Ishikawa (cell line): ENCODE measurements at regions not wholly inside any gene's neighbourhood (a gene's known extent, or its start where the extent isn't known, plus 50 kb on each side); places are given as distances from the start of the nearest gene placed in this dataset.

ENCODE experiments used
- CEBPB ChIP-seq: IDR thresholded peaks from 2 replicates; pipeline ENCODE4 v1.6.1; 2012
- EGR1 ChIP-seq: IDR thresholded peaks from 2 replicates; pipeline ENCODE4 v1.6.1; 2012
- EP300 ChIP-seq: IDR thresholded peaks from 2 replicates; pipeline ENCODE4 v1.6.1; 2012; ENCODE audit warnings: borderline replicate concordance
- FOXM1 ChIP-seq: IDR thresholded peaks from 2 replicates; pipeline ENCODE4 v1.6.1; 2012; ENCODE audit warnings: low read depth, borderline replicate concordance
- RAD21 ChIP-seq: IDR thresholded peaks from 2 replicates; pipeline ENCODE4 v1.6.1; 2012; ENCODE audit warnings: low read depth
- TAF1 ChIP-seq: IDR thresholded peaks from 2 replicates; pipeline ENCODE4 v1.6.1; 2012; ENCODE audit warnings: low read depth, mild to moderate bottlenecking
- TCF12 ChIP-seq: IDR thresholded peaks from 2 replicates; pipeline ENCODE4 v1.6.1; 2012; ENCODE audit warnings: low read depth

DNA sequence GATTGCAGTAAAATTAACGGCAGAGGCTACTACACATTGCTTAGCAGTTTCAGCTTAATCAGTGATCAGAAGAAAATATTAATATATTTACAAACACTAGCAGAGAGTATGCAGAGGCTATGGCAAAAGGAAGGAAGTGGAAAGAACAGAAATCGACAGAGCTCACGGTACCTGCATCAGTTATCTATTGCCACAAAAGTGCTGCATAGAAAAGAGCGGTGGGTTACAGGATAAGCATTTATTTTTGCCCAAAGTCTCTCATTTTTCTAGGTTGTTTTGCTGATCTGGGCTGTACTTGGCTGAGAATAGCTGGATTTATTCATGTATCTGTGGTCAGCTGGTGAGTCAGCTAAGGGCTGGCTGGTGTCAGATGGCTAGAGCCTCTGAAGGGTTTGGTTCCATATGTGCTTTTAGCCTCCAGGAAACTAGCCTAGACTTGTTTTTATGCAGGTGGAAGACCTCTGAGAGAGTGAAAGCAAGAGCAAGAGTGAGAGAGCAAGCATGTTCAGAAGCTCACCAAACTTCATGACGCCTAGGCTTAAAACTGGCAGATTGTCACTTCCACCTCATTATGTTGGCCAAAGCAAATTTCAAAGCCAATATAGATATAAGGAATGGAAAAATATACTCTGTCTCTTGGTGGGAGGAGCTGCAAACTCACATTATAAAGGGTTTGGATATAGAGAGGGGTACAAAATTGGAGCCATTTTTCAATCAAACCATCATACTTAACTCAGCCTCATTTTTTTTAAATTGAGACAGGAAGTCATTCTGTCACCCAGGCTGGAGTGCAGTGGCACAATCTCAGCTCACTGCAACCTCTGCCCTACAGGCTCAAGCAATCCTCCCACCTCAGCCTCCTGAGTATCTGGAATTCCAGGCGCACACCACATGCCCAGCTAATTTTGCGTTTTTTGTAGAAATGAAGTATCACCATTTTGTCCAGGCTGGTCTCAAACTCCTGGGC, 153.2 kb upstream of the RPL34 start:
- TF ChIP-seq RAD21, result no peak
- TF ChIP-seq EP300, result no peak
- no peak for TF ChIP-seq TCF12
- TF ChIP-seq TAF1, result no peak
- TF ChIP-seq CEBPB, result no peak
- no peak for TF ChIP-seq EGR1
- no peak for TF ChIP-seq FOXM1
